GM20000 (cell line): ENCODE measurements at regions not wholly inside any gene's neighbourhood (a gene's known extent, or its start where the extent isn't known, plus 50 kb on each side); places are given as distances from the start of the nearest gene placed in this dataset.

Experiments used
- DNase-seq: peaks from one replicate; pipeline ENCODE4 v3.0.0; 2012; ENCODE audit warnings: low spot score
- CTCF ChIP-seq: IDR thresholded peaks from 2 replicates; pipeline ENCODE4 v1.5.1; 2012; ENCODE audit warnings: mild to moderate bottlenecking, control low read depth; ENCODE audit errors: extremely low read depth, missing control alignments

- DNase-seq: no peak
- TF ChIP-seq CTCF: no peak
Observed at GRCh38 chr16:79714440-79714839, 113.9 kb upstream of the MAF start.

- no peak for TF ChIP-seq CTCF
- no peak for DNase-seq
Observed at GRCh38 chr16:79713609-79714309, 113.2 kb upstream of the MAF start.

GRCh38 chr16:79712276-79712675 is 111.7 kb upstream of the MAF start:
- no peak for DNase-seq

GRCh38 chr16:79707876-79708275 is 107.3 kb upstream of the MAF start:
- no peak for TF ChIP-seq CTCF
- DNase-seq: no peak

More at GRCh38 chr16:79712276-79712675, 111.7 kb upstream of the MAF start:
- TF ChIP-seq CTCF: no peak

- DNase-seq: no peak
- no peak for TF ChIP-seq CTCF
Observed at GRCh38 chr16:79703066-79703465, 102.5 kb upstream of the MAF start.

- no peak for TF ChIP-seq CTCF
- DNase-seq: no peak
Observed at GRCh38 chr16:79698341-79698753, 97.8 kb upstream of the MAF start.

- TF ChIP-seq CTCF: no peak
- no peak for DNase-seq
Observed at GRCh38 chr16:79697562-79698112, 97.1 kb upstream of the MAF start.
